SK-N-DZ (cell line): ENCODE measurements at regions not wholly inside any gene's neighbourhood (a gene's known extent, or its start where the extent isn't known, plus 50 kb on each side); places are given as distances from the start of the nearest gene placed in this dataset.
"Not testable (repeated sequence)": the region's sequence is repeated elsewhere in the genome, so short reads cannot be mapped to it uniquely, and the experiment has no call there.

Source experiments
- DNase-seq: peaks from one replicate; pipeline ENCODE4 v3.0.0-alpha.2; 2015; ENCODE audit warnings: low spot score

- DNase-seq = not testable (repeated sequence)
These were observed 110.3 kb downstream of the NPIPB11 start for GRCh38 chr16:29296176-29296575.

DNA sequence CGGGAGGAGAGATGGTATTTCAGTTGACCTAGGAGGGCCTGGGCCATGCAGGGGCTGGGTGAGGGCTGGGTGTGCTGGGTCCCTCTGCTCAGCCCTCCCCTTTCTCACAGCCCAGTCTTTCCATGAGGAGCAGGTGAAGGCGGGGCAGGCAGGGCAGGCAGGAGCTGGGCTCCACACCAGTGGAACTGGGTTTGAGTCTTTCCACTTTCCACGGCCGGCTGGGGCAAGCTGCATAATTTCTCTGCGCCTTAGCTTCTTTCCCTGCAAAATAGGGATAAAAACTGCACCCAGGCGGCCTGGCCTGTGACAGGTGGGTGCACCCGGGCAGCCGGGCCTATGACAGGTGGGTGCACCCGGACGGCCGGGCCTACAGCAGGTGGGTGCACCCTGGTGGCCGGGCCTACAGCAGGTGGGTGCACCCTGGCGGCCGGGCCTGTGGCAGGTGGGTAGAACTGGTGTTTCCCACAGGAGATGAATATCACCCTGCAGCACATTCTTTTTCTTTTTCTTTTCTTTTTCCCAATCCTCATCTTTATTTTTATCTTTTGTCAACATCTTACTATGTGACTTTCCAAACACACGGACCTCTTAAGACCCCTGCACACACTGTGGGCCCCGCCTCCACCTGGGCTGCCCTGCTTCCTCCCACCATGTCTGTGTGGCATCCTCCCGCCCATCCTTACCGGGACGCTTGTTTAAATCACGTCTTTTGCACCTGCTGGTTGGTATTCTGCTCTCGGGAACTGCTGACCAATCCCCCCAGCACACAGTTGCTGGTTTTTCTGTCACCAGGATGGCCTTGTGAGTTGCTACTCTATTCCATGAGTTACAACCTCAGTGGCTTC lies 111.3 kb downstream of the NPIPB11 start:
- not testable (repeated sequence) for DNase-seq

DNA sequence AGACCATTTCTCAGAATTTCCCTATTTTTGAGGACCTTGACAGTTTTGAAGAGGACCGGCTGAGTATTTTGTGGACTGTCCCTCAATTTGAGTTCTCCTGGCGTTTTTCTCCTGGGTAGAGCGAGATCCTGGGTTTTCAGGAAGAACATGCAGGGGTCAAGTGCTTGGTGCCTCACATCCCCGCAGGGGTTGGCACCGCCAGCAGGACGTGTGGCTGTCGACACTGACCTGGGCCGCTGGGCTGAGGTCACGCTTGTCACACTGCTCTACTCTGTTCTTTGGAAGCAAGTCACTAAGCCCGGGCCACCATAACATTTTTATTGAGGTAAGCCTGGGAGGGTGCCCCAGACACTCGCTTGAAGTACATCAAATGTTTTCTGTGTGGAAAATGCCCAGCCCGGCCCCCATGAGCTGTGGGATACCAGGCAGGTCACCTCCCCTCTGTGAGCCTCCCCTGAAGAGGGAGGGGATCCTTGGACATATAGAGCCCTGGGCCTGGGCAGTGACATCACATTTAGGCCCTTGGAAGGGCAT lies 112.0 kb downstream of the NPIPB11 start:
- DNase-seq = not testable (repeated sequence)

GRCh38 chr16:29293545-29293944 lies 113.0 kb downstream of the NPIPB11 start:
- DNase-seq = not testable (repeated sequence)

GRCh38 chr16:29292952-29293471 lies 113.5 kb downstream of the NPIPB11 start:
- not testable (repeated sequence) for DNase-seq

DNA sequence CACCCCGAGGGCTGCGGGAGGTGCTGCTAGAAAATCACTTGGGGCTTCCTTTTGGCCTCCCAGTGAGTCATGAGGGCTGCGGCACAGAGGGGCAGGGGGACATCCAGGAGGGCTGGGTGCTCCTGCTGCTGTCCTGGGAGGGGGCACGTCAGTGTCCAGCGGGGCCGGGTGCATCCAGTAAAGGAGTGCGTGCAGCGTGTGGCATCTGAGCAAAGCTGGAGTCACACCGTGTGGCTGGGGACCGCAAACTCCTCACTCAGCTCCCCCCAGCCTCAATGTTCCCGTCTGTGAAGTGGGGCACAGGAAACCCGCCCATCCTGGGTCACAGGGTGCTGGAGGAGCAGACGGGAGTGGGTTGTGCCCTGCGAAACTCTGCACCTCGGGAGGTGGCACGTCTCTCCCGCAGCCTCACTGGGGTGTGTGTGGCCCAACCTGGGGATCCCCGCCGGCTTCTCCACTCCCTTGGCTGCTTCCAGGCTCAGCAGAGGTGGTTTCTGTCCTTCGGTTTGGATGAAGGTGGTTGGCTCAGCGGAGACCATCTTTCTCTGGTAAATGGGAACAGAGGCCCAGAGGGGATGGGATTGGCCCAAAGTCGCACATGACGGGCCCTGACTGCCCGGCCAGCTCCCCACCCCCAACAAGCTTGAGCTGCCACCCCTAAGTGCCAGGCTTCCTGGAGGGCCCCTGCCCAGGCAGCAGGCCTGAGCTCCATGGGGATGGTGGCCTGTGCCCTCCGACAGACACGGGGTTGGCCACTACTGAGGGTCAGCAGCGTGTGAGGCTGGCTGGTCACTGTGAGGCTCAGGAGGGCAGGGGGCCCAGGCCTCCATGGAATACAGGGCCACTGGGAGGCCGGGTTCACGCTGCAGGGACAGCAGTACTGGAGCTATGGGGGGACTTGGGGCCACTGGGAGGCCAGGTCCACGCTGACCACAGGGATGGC lies 114.9 kb downstream of the NPIPB11 start:
- not testable (repeated sequence) for DNase-seq

GRCh38 chr16:29290631-29291247 lies 115.8 kb downstream of the NPIPB11 start:
- no peak for DNase-seq

GRCh38 chr16:29289516-29290239 lies 116.8 kb downstream of the NPIPB11 start:
- DNase-seq = not testable (repeated sequence)

- DNase-seq = peak; percentile 41
These were observed 117.6 kb downstream of the NPIPB11 start for GRCh38 chr16:29288711-29289474.

DNA sequence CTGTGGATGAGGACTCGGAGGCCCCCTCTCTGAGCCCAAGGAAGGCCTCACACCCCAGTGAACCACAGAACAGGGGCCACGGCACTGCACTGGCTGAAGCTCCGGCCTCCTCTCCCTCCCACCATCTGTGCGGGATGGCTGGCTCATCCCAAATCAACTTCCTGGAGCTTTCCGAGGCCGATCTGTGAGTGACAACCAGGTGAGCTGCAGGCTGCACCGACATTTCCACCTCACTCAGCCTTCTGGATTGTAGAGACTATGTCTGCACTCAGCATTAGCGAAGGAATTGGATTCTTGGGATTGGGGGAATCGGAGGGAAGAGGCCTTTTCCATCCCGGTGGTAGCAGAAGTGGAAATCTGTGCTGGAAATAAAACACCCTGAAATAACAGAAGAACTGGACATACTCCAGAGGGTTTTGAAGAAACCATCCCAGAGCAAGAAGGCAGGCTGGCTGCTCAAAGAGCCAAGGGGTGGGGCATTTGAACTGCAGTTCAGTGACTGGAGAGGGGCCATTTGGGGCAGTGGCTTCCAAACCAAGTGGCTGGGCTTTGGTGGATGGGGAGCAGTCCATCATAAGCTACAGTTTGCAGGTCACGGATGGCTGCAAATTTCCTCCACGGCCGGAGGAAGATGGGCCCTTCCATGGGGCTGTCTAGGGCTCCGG lies 118.5 kb downstream of the NPIPB11 start:
- DNase-seq = not testable (repeated sequence)

DNA sequence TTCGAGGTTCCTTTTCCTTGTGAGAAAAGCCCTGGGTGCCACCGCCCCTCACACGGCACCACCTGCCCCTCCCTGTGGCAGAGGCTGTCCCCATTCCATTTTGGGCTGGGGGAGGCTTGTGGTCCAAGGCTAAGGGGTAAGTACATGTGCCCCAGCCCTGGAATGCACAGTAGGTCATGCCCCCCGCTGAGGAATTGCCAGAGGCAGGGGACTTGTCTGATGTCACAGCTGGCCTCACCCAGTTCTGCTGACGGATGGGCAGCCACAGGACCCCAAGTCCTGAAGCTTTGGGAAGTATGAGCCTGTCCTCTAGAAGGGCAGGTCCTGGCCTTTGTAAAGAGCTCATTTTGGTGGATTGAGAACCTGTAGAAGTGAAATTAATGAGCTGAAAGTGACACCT lies 119.3 kb downstream of the NPIPB11 start:
- not testable (repeated sequence) for DNase-seq

DNA sequence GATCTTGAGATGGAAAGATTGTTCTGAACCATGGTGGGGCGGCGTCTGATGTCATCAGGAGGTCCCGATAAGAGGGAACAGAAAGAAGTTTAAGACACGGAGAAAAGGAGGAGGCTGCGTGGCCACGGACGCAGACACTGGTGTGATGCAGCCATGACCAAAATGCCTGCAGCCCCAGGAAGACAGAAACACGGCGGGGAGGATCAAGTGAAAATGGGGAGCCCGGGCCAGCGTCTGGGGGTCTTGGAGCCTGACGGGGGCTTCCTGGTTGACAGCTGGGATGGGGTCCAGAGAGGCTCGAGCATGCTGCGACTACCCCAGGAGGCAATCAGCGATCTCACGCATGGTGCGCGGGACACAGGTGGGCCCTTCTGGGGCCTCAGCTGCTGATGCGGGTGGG lies 119.7 kb downstream of the NPIPB11 start:
- DNase-seq = not testable (repeated sequence)

DNA sequence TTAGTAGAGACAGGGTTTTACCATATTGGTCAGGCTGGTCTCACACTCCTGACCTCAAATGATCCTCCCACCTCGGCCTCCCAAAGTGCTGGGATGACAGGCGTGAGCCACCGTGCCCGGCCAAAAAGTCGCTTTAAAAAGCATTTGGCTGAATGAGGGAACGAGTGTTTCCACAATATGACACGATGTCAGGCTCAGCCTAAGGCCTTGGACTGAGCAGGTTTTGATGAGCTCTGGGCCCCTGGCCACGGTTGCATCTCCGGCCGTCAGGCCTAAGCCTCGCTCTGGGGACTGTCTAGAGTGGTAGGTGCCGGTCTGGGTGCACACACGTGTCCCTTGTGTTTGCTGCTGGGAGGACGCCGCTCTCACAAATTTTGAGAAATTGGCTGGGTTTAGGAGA lies 120.3 kb downstream of the NPIPB11 start:
- DNase-seq = not testable (repeated sequence)

- not testable (repeated sequence) for DNase-seq
These were observed 121.2 kb downstream of the NPIPB11 start for GRCh38 chr16:29285151-29285885.

DNA sequence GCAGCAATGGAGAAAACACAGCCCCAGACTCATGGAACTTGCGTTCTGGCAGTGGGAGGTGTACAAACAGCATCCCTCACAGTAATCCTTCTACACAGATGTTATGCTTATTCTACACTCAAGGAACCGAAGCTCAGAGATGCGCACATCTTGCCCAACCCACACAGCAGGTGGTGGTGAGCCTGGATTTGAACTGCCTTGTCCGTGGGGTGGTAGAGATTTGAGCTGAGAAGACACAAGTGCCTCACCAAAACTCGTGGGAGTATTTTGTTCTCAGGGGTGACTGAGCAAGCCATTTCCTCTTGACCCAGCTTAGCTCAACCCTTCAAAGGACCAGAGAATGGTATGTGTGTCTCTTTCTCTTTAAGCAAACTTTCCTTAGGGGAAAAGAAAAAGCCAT lies 121.8 kb downstream of the NPIPB11 start:
- not testable (repeated sequence) for DNase-seq

DNA sequence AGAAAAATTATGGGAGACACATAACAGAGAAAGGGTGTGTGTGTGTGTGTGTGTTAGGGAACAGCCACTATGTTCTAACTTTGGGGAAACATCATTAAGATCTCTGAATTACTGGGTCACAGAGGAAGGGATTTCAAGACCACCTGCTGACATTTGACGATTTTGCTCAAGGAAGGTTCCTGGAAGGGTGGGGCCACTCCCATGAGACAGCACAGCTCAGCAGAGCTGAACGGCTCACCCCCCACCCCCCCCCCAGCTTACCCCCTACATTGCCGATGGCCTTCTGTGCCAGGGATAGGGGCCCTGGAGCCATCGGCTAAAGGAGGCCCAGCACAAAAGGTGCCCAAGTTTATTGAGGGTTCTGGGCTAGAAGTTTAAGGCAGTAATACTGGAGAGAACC lies 122.4 kb downstream of the NPIPB11 start:
- DNase-seq = not testable (repeated sequence)

- not testable (repeated sequence) for DNase-seq
These were observed 128.2 kb downstream of the NPIPB11 start for GRCh38 chr16:29278097-29278871.

DNA sequence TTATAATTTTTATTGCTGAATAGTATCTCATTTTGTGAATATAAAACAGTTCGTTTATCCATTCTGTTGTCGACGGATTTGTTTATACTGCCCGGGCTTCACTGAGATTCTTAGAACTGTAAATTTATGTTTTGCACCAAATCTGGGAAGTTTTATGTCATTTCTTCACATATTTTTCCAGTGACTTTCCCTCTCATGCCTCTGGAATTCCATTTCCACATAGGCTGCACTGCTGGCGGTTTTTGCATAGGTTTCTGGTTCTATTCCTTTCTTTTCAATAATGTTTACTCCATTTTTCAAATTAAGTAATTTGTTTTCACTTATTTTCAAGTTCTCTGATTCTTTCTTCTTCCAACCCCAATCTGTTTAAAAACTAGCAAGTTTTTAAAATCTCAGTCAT lies 130.1 kb downstream of the NPIPB11 start:
- not testable (repeated sequence) for DNase-seq
